ENCODE measurements at regions not wholly inside any gene's neighbourhood (a gene's known extent, or its start where the extent isn't known, plus 50 kb on each side); places are given as distances from the start of the nearest gene placed in this dataset.
A peak's percentile ranks its signal among the peaks of the same experiment; 100 is the strongest.

DNA sequence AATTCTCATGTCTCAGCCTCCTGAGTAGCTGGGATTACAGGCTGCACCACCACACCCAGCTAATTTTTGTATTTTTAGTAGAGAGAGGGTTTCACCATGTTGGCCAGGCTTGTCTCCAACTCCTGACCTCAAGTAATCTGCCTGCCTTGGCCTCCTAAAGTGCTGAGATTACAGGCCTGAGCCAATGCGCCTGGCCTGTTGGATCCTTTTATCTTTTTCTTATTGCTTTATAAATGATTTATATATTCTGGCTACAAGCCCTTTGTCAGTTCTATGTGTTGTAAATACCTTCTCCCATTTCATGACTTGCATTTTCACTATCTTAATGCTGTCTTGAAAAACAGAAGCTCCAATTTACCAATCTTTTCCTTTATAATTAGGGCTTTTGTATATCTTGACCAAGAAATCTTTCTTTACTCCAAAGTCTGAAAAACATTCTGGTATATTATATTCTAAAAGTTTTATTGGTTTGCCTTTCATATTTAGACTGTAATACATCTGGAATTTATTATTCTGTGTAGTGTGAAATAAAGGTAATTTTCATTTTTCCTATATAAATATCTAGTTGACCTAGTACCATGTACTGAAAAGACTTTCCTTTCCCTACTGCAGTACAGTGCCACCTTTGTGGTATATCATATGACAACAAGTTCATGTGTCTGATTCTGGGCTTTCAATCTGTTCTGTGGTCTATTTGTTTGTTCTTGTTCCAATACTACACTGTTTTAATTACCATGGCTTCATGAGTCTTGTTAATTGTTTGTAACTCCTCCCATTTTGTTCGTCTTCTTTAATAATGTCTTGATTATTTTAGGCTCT lies 52.9 kb upstream of the RNU6-1 start:
- peaks cover 9% of the 10 kb centered on the region for H3K9me3 Mint-ChIP-seq
- H3K27ac Mint-ChIP-seq: no peak overlapping the region
- H3K4me1 Mint-ChIP-seq: no peaks in the 10 kb centered on the region
- DNase-seq (ENCODE audit: low spot score in 2 of 2) (no peak), ATAC-seq (ENCODE audit: low read depth) (no peak)
- H3K36me3 Mint-ChIP-seq: no peaks in the 10 kb centered on the region
- H3K27me3 Mint-ChIP-seq: peaks cover 18% of the 10 kb centered on the region
- H3K4me3 Mint-ChIP-seq: no peak overlapping the region

DNA sequence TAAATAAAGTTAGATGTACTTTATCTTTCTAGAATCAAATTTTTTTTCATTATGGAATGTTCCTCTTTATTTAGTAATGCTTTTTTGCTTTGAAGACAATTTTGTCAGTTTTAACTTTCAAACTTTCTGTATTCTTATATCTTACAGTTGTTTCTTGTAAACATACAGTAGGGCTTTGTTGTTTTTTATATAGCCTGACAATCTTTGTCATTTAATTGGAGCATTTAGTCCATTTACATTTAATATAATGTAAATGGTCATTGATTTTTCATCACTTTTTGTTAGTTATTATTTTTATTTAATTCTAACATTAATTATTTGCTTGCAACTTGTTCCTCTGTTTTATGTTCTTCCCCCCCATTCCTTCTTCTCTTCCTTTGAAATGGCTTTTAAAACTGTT lies 55.4 kb upstream of the RNU6-1 start:
- no peak for ATAC-seq (ENCODE audit: low read depth)
- Mint-ChIP-seq H3K4me1 (no peaks in the 10 kb centered on the region), H3K36me3 (no peaks in the 10 kb centered on the region), H3K4me3 (no peak overlapping the region), H3K27ac (no peak overlapping the region), H3K27me3 (peaks cover 3% of the 10 kb centered on the region), H3K9me3 (peaks cover 3% of the 10 kb centered on the region)
- no peak for DNase-seq (ENCODE audit: low spot score in 2 of 2)

DNA sequence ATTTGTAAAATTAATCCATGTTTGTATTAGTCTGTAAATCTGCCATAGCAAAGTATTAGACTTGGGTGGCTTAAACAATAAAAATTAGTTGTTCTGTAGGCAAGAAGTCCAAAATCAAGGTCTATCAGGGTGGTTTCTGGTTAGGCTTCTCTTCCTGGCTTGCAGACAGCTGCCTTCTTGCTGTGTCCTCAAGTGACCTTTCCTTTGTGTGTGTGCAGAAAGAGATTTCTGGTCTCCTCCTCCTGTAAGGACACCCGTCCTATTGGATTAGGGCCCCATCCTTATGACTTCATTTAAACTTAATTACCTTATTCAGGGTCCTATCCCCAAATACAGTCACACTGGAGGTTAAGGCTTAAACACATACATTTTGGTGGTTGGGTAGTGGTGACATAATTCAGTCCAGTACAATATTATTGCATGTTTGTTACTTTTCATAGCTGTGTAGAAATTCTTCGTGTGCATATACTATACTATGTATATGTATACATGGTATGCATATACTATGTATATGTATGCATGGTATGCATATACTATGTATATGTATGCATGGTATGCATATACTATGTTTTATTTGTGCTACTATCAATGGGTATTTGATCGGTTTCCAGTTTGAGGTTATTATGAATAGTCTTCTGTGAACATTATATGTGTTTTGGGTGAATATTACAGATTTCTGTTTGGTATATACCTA lies 57.9 kb upstream of the RNU6-1 start:
- H3K9me3 Mint-ChIP-seq: peaks cover 3% of the 10 kb centered on the region
- H3K27ac Mint-ChIP-seq: no peak overlapping the region
- no peak overlapping the region for H3K4me3 Mint-ChIP-seq
- peaks cover 4% of the 10 kb centered on the region for H3K4me1 Mint-ChIP-seq
- no peak for DNase-seq (ENCODE audit: low spot score in 2 of 2)
- ATAC-seq (ENCODE audit: low read depth): no peak
- no peaks in the 10 kb centered on the region for H3K27me3 Mint-ChIP-seq
- no peaks in the 10 kb centered on the region for H3K36me3 Mint-ChIP-seq

DNA sequence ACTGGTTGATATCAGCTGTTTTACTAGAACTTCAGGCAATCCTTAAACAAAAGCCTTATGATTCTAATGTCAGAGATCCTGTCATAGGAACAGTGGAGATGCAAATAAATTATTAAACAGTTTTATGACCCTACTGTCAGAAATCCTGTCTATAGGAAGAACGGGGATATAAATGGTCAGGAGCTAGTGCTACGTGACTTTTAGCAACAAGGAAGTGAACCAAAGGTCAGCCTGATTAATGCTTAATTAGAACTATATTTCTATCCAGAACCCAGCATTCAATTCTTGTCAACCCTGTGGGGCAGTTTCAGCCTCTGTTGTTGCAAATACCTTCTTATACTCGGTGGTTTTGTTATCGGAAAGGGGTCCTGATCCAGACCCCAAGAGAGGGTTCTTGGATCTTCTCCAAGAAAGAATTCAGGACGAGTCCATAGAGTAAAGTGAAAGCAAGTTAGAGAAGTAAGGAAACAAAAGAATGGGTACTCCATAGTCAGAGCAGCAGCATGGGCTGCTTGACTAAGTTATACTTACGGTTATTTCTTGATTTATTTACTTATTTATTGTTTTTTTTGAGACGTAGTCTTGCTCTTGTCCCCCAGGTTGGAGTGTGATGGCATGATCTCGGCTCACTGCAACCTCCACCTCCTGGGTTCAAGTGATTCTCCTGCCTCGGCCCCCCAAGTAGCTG lies 59.9 kb upstream of the RNU6-1 start:
- DNase-seq (ENCODE audit: low spot score in 2 of 2): no peak
- Mint-ChIP-seq H3K4me1 (peaks cover 8% of the 10 kb centered on the region), H3K4me3 (no peak overlapping the region), H3K36me3 (no peaks in the 10 kb centered on the region), H3K9me3 (peaks cover 3% of the 10 kb centered on the region), H3K27ac (no peak overlapping the region), H3K27me3 (no peaks in the 10 kb centered on the region)
- no peak for ATAC-seq (ENCODE audit: low read depth)

DNA sequence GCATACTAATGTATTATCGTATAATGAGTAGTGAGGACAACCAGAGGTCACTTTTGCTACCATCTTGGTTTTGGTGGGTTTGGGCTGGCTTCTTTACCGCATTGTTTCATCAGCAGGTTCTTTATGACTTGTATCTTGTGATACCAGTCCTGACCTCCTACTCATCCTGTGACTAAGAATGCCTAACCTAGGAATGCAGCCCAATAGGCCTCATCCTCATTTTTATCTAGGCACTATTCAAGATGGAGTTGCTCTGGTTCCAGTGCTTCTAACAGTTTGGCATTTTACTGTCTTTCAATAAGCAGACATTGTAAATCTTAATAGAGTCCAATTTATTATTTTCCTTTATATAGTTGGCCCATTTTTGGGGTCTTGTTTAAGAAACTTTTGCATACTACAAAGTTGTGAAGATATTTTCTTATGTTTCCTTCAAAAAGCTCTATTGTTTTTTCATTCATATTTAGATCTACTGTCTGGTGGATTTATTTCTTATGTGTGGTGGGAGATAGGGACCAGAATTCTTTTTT lies 60.8 kb upstream of the RNU6-1 start:
- no peaks in the 10 kb centered on the region for H3K9me3 Mint-ChIP-seq
- H3K27me3 Mint-ChIP-seq: peaks cover 1% of the 10 kb centered on the region
- H3K27ac Mint-ChIP-seq: no peak overlapping the region
- H3K36me3 Mint-ChIP-seq: no peaks in the 10 kb centered on the region
- ATAC-seq (ENCODE audit: low read depth): no peak
- DNase-seq (ENCODE audit: low spot score in 2 of 2): no peak
- peaks cover 8% of the 10 kb centered on the region for H3K4me1 Mint-ChIP-seq
- H3K4me3 Mint-ChIP-seq: no peak overlapping the region

DNA sequence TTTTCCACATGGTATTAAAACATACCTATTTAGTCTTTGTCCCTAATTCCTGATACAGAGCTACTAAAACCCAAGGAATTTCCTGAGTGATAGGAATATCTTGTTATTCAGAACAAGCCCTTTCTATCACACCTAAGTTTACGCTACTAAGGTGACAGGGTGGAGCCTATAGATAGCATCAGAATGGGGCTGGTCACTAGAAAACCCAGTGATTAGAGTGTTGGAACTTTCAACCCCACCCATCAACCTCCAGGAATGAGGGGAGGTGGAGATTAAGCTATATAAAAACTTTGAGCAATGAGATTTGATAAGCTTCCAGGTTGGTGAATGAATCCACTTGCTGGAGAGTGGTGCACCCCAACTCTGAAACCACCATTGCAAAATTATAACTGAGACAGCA lies 62.1 kb upstream of the RNU6-1 start:
- no peaks in the 10 kb centered on the region for H3K9me3 Mint-ChIP-seq
- ATAC-seq (ENCODE audit: low read depth) (no peak), DNase-seq (ENCODE audit: low spot score in 2 of 2) (no peak)
- H3K27ac Mint-ChIP-seq: no peak overlapping the region
- H3K36me3 Mint-ChIP-seq: no peaks in the 10 kb centered on the region
- H3K4me1 Mint-ChIP-seq: peaks cover 8% of the 10 kb centered on the region
- peaks cover 3% of the 10 kb centered on the region for H3K27me3 Mint-ChIP-seq
- no peak overlapping the region for H3K4me3 Mint-ChIP-seq

DNA sequence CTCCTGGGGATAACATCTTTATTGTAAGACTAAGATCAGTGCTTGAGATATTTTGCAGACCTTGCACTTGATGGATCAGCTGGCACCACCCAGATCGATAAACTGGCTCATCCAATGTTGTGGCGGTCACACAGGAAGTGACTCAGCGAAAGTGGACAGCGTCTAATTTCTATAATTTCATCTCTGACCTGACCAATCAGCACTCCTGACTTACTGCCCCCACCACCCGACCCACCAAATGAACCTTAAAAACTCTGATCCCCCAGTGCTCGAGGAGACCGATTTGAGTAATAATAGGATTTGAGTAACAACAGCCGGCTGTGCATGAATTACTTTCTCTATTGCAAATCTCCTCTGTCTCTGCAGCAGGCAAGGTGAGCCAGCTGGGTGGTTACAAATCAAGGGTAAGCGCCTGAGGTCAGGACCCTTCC lies 62.7 kb upstream of the RNU6-1 start:
- Mint-ChIP-seq H3K9me3 (no peaks in the 10 kb centered on the region), H3K27me3 (peaks cover 3% of the 10 kb centered on the region), H3K27ac (no peak overlapping the region), H3K36me3 (no peaks in the 10 kb centered on the region), H3K4me1 (peaks cover 8% of the 10 kb centered on the region), H3K4me3 (peak overlapping the region; percentile 48)
- ATAC-seq (ENCODE audit: low read depth): no peak
- DNase-seq (ENCODE audit: low spot score in 2 of 2): no peak

DNA sequence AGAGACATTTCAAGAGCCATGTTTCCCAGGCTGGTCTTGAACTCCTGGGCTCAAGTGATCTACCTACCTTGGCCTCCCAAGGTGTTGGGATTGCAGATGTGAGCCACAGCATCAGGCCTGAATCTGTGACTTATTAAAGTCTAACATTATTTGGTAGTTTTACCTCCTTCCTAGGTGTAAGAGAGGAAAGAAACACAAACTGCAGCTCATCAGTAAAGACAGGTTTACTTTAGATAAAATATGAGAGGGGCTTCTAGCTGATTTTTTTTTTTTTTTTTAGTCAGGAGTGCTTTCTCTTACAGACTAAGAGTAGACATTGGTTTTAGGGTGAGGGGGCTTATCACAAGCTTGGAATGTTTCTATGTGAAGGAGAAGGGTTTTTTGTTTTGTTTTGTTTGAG lies 63.9 kb upstream of the RNU6-1 start:
- peaks cover 7% of the 10 kb centered on the region for H3K27me3 Mint-ChIP-seq
- no peaks in the 10 kb centered on the region for H3K36me3 Mint-ChIP-seq
- peaks cover 8% of the 10 kb centered on the region for H3K4me1 Mint-ChIP-seq
- H3K27ac Mint-ChIP-seq: no peak overlapping the region
- no peak for ATAC-seq (ENCODE audit: low read depth)
- no peak overlapping the region for H3K4me3 Mint-ChIP-seq
- no peak for DNase-seq (ENCODE audit: low spot score in 2 of 2)
- no peaks in the 10 kb centered on the region for H3K9me3 Mint-ChIP-seq

DNA sequence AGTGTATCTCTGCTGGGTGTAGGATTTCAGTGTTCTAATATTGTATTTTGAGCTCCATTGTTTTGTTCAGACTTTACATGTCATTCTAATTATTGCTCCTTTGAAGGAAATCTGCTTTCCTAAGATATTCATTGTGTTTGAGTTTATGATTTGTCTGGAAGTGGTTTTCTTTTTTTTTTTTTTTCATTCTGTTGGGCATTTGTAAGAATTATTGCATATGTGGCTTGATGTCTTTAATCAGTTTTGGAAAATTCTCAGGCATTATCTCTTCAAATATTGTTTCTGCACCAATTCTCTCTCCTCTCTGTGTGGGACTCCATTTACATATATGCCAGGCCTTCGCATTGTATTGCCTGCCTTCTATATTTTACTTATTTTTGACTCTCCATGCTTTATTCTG lies 65.8 kb upstream of the RNU6-1 start:
- H3K27me3 Mint-ChIP-seq: peaks cover 7% of the 10 kb centered on the region
- no peaks in the 10 kb centered on the region for H3K36me3 Mint-ChIP-seq
- ATAC-seq (ENCODE audit: low read depth): no peak
- H3K4me1 Mint-ChIP-seq: peaks cover 8% of the 10 kb centered on the region
- H3K4me3 Mint-ChIP-seq: no peak overlapping the region
- no peak for DNase-seq (ENCODE audit: low spot score in 2 of 2)
- H3K9me3 Mint-ChIP-seq: peaks cover 1% of the 10 kb centered on the region
- H3K27ac Mint-ChIP-seq: no peak overlapping the region

DNA sequence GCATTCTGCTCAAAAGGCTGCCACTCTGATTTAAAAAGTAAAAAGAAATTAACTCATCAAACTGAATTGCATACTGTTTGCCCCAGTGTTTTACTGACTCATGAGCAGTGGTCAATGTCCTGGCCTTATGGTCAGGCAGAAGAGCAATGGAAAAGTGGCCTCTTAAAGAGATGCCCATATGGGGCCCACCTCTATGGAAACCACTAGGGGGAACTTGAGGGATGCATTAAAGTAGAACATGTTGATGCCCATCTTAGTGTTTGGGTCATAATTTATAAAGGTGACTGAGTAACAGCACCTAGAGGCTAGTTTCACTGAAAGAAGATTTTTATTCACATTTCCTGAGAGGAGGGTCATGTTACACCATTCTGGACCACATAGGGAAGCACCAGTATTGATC lies 66.5 kb upstream of the RNU6-1 start:
- DNase-seq (ENCODE audit: low spot score in 2 of 2) (no peak), ATAC-seq (ENCODE audit: low read depth) (no peak)
- Mint-ChIP-seq H3K27ac (no peak overlapping the region), H3K4me3 (no peak overlapping the region), H3K27me3 (peaks cover 7% of the 10 kb centered on the region), H3K4me1 (peaks cover 8% of the 10 kb centered on the region), H3K36me3 (peaks cover 2% of the 10 kb centered on the region), H3K9me3 (peaks cover 3% of the 10 kb centered on the region)

DNA sequence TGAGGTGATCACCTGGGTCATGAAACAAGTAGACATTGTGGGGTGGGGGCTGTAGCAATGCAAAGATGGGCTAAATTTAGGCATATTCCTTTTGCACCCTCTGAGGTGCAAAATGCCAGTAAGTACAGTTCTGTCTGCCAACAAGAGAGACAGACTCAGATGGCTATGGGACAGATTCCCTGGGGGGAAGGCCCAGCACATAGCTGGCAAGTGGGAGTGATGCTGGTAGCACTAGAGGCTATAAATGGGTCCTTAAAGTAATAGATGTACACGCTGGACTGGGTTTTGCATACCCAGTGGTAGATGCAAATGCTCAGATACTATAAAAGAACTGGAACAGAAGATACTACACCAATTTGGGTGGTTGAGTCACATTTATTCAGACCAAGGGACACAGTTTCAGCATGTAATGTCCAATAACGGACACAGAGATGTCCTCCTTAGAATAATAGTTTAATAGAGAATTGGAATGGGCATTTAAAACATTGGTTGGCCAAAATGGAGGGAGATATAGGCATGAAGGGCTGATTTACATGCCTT lies 67.4 kb upstream of the RNU6-1 start:
- ATAC-seq (ENCODE audit: low read depth): no peak
- peaks cover 4% of the 10 kb centered on the region for H3K36me3 Mint-ChIP-seq

DNA sequence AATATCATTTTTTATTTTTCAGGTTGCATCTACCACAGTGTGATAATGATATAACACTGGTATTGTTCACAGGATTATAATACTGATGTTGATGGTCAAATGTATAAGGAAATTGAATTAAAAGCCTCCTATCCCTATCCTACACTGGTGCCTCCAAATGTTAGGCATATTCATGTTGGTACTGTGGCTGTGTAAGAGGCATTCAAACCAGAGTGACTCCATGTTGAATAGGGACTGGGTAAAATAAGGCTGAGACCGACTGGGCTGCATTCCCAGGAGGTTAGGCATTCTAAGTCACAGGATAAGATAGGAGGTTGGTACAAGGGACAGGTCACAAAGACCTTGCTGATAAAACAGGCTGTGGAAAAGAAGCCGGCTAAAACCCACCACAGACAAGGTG lies 68.9 kb upstream of the RNU6-1 start:
- no peak for ATAC-seq (ENCODE audit: low read depth)
- H3K4me1 Mint-ChIP-seq: no peaks in the 10 kb centered on the region
- peaks cover 5% of the 10 kb centered on the region for H3K9me3 Mint-ChIP-seq
- no peak overlapping the region for H3K27ac Mint-ChIP-seq
- peaks cover 7% of the 10 kb centered on the region for H3K27me3 Mint-ChIP-seq
- peaks cover 4% of the 10 kb centered on the region for H3K36me3 Mint-ChIP-seq
- no peak overlapping the region for H3K4me3 Mint-ChIP-seq
- no peak for DNase-seq (ENCODE audit: low spot score in 2 of 2)

More for the DNA sequence above, 67.4 kb upstream of the RNU6-1 start:
- no peak overlapping the region for H3K4me3 Mint-ChIP-seq
- peaks cover 5% of the 10 kb centered on the region for H3K9me3 Mint-ChIP-seq
- H3K27me3 Mint-ChIP-seq: peaks cover 7% of the 10 kb centered on the region
- peaks cover 8% of the 10 kb centered on the region for H3K4me1 Mint-ChIP-seq
- H3K27ac Mint-ChIP-seq: no peak overlapping the region
- no peak for DNase-seq (ENCODE audit: low spot score in 2 of 2)

DNA sequence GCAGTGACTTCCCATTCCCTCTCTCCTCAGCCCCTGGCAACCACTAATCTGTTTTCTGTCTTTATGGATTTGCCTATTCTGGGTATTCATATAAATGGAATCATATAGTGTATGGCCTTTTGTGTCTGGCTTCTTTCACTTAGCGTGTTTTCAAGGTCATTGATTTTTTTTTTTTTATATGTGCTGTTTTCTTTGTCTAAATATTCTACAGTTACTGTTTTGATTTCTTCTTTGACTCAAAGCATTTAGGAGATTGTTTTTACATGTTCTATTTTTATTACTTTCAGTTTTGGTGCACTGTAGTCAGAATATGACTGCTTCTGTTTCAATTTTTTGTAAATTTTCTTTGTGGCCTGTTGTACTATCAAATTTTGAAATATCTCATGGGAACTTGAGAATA lies 71.9 kb upstream of the RNU6-1 start:
- H3K27ac Mint-ChIP-seq: no peak overlapping the region
- no peak for ATAC-seq (ENCODE audit: low read depth)
- H3K27me3 Mint-ChIP-seq: peaks cover 5% of the 10 kb centered on the region
- peaks cover 8% of the 10 kb centered on the region for H3K9me3 Mint-ChIP-seq
- DNase-seq (ENCODE audit: low spot score in 2 of 2): no peak
- H3K36me3 Mint-ChIP-seq: peaks cover 4% of the 10 kb centered on the region
- no peak overlapping the region for H3K4me3 Mint-ChIP-seq
- H3K4me1 Mint-ChIP-seq: no peaks in the 10 kb centered on the region

DNA sequence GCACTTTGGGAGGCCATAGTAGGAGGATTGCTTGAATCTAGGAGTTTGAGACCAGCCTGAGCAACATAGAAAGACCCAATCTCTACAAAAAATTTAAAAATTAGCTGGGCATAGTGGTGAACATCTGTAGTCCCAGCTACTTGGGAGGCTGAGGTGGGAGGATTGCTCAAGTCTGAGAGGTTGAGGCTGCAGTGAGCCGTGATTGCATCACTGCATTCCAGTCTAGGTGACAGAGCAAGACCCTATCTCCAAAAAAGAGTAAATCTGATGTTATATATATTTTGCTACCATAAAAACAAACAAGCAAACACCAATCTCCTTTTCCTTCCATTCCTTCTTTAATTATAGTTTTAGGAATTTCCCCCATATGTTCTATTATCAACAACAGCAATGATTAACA lies 74.2 kb upstream of the RNU6-1 start:
- no peak overlapping the region for H3K4me3 Mint-ChIP-seq
- H3K9me3 Mint-ChIP-seq: peaks cover 14% of the 10 kb centered on the region
- H3K27ac Mint-ChIP-seq: no peak overlapping the region
- ATAC-seq (ENCODE audit: low read depth) (no peak), DNase-seq (ENCODE audit: low spot score in 2 of 2) (no peak)
- peaks cover 8% of the 10 kb centered on the region for H3K36me3 Mint-ChIP-seq
- no peaks in the 10 kb centered on the region for H3K27me3 Mint-ChIP-seq
- H3K4me1 Mint-ChIP-seq: no peaks in the 10 kb centered on the region
